PC-9 (cell line): ENCODE measurements at regions not wholly inside any gene's neighbourhood (a gene's known extent, or its start where the extent isn't known, plus 50 kb on each side); places are given as distances from the start of the nearest gene placed in this dataset.

Experiments
- CTCF ChIP-seq: fragments of 200-600 bp; sonication (generic); conservative IDR thresholded peaks from 2 replicates; pipeline ENCODE4 v1.6.1; 2017; ENCODE audit warnings: mixed run types, antibody characterized with exemption, mild to moderate bottlenecking, moderate library complexity
- EZH2 ChIP-seq: fragments of 200-600 bp; sonication (generic); IDR thresholded peaks from 2 replicates; pipeline ENCODE4 v1.8.0; 2017; ENCODE audit warnings: antibody characterized with exemption, low read depth

- TF ChIP-seq CTCF (no peak), EZH2 (no peak)
Observed at GRCh38 chr5:74199436-74200210, 440.9 kb downstream of the ENC1 start.
